ENCODE measurements at regions not wholly inside any gene's neighbourhood (a gene's known extent, or its start where the extent isn't known, plus 50 kb on each side); places are given as distances from the start of the nearest gene placed in this dataset.

- TF ChIP-seq EZH2 (IDR thresholded peaks at IDR 0.05; ENCODE audit: borderline replicate concordance, low read length) (no peak), CTCF (conservative IDR thresholded peaks at IDR 0.05 in 1 of 2, IDR thresholded peaks at IDR 0.05 in 1 of 2; ENCODE audit: extremely low read depth in 1 of 2, insufficient read depth in 1 of 2, low read depth in 1 of 2, low read length in 2 of 2) (no peak)
Measured at GRCh38 chr3:146715170-146715569, 110.0 kb upstream of the PLSCR5 start.
